CD14-positive monocyte (primary cell): ENCODE measurements at regions not wholly inside any gene's neighbourhood (a gene's known extent, or its start where the extent isn't known, plus 50 kb on each side); places are given as distances from the start of the nearest gene placed in this dataset.

Experiments used
- DNase-seq, 3 donors: peaks; one replicate each; pipeline ENCODE4 v3.0.0-alpha.2; 2011 to 2022
- H2AFZ ChIP-seq: 2 replicates; pipeline ENCODE4 v1.6.0; 2012; ENCODE audit warnings: mild to moderate bottlenecking, low read depth, low read length, inconsistent platforms; ENCODE audit not compliant: insufficient read depth, poor library complexity, severe bottlenecking
- H3K27ac ChIP-seq, 2 donors: 1 replicate in 1 of 2; 2 replicates in 1 of 2; pipeline ENCODE4 v1.5.1; 2012 to 2013; ENCODE audit warnings: low read length in 2 of 2, control low read depth in 1 of 2, inconsistent platforms in 1 of 2, low read depth in 1 of 2, mild to moderate bottlenecking in 1 of 2
- H3K27me3 ChIP-seq, 2 donors: one replicate each; pipeline versions ENCODE4 v1.6.0 to v1.6.1; 2011 to 2013; ENCODE audit warnings: low read length in 2 of 2; ENCODE audit not compliant: control insufficient read depth in 2 of 2, insufficient read depth in 2 of 2
- H3K36me3 ChIP-seq, 2 donors: replicated peaks in 1 of 2; 1 replicate in 1 of 2; 2 replicates in 1 of 2; pipeline versions ENCODE4 v1.5.1 to v1.6.1; 2012 to 2013; ENCODE audit warnings: low read length in 2 of 2, control low read depth in 1 of 2, inconsistent platforms in 1 of 2, mild to moderate bottlenecking in 1 of 2; ENCODE audit not compliant: insufficient read depth in 2 of 2, control insufficient read depth in 1 of 2
- H3K4me1 ChIP-seq, 2 donors: 1 replicate in 1 of 2; 2 replicates in 1 of 2; pipeline versions ENCODE4 v1.5.1 to v1.6.1; 2012 to 2013; ENCODE audit warnings: low read length in 2 of 2, control low read depth in 1 of 2, inconsistent platforms in 1 of 2, mild to moderate bottlenecking in 1 of 2, moderate library complexity in 1 of 2; ENCODE audit not compliant: insufficient read depth in 2 of 2, control insufficient read depth in 1 of 2
- H3K4me2 ChIP-seq: replicated peaks from 2 replicates; pipeline ENCODE3; 2012; ENCODE audit warnings: low read length, moderate library complexity, mild to moderate bottlenecking; ENCODE audit not compliant: poor library complexity, severe bottlenecking; ENCODE audit errors: extremely low read depth
- H3K4me3 ChIP-seq, 3 experiments: fragments of 200-600 bp in 1 of 3; sonication (generic) in 1 of 3; replicated peaks in 1 of 3; 1 replicate in 2 of 3; 2 replicates in 1 of 3; pipeline ENCODE4 v1.5.1; 2011 to 2013; ENCODE audit warnings: low read length in 3 of 3, mild to moderate bottlenecking in 3 of 3, control low read depth in 2 of 3, low read depth in 2 of 3, inconsistent platforms in 1 of 3, moderate library complexity in 1 of 3
- H3K79me2 ChIP-seq: 2 replicates; pipeline ENCODE4 v1.6.0; 2012; ENCODE audit warnings: mild to moderate bottlenecking, control low read depth, inconsistent platforms, low read length, moderate library complexity; ENCODE audit not compliant: insufficient read depth
- H3K9ac ChIP-seq: 2 replicates; pipeline ENCODE4 v1.6.0; 2017; ENCODE audit warnings: low read length, mild to moderate bottlenecking; ENCODE audit not compliant: insufficient read depth, poor library complexity, severe bottlenecking
- H3K9me3 ChIP-seq, 2 donors: replicated peaks in 1 of 2; 1 replicate in 1 of 2; 2 replicates in 1 of 2; pipeline versions ENCODE4 v1.5.1 to v1.6.1; 2012 to 2013; ENCODE audit warnings: low read length in 2 of 2, control low read depth in 1 of 2; ENCODE audit not compliant: control insufficient read depth in 1 of 2, insufficient read depth in 1 of 2
- H4K20me1 ChIP-seq: 2 replicates; pipeline ENCODE4 v1.6.0; 2012; ENCODE audit warnings: mild to moderate bottlenecking, low read length, control low read depth, moderate library complexity; ENCODE audit not compliant: insufficient read depth
- H3K27ac Mint-ChIP-seq, 7 donors: one replicate each; pipeline ENCODE4 v1.8.0; 2020; ENCODE audit warnings: mild to moderate bottlenecking in 7 of 7, mixed read lengths in 7 of 7, moderate library complexity in 6 of 7, inconsistent platforms in 2 of 7
- H3K27me3 Mint-ChIP-seq, 3 donors: one replicate each; pipeline ENCODE4 v1.8.0; 2021 to 2022; ENCODE audit warnings: low read depth in 3 of 3, mild to moderate bottlenecking in 3 of 3, mixed read lengths in 3 of 3, moderate library complexity in 3 of 3, inconsistent platforms in 1 of 3
- H3K36me3 Mint-ChIP-seq, 2 donors: one replicate each; pipeline ENCODE4 v1.8.0; 2020; ENCODE audit warnings: mixed read lengths in 2 of 2, inconsistent platforms in 1 of 2, mild to moderate bottlenecking in 1 of 2
- H3K4me1 Mint-ChIP-seq: one replicate; pipeline ENCODE4 v1.8.0; 2020; ENCODE audit warnings: mild to moderate bottlenecking, mixed read lengths
- H3K4me3 Mint-ChIP-seq, 2 donors: one replicate each; pipeline ENCODE4 v1.8.0; 2020; ENCODE audit warnings: mild to moderate bottlenecking in 2 of 2, mixed read lengths in 2 of 2, moderate library complexity in 1 of 2
- H3K9me3 Mint-ChIP-seq, 7 donors: one replicate each; pipeline ENCODE4 v1.8.0; 2020 to 2022; ENCODE audit warnings: mixed read lengths in 7 of 7, mild to moderate bottlenecking in 6 of 7, moderate library complexity in 6 of 7, inconsistent platforms in 2 of 7
- CTCF ChIP-seq: fragments of 200-600 bp; IDR thresholded peaks from one replicate; pipeline ENCODE4 v1.8.0; 2022; ENCODE audit warnings: antibody characterized with exemption, mild to moderate bottlenecking
- WGBS: methylation state at CpG from one replicate; pipeline ENCODE4 v1.1.5; 2013; ENCODE audit warnings: missing lambda C conversion rate; ENCODE audit not compliant: insufficient coverage; 5-methylcytosine and 5-hydroxymethylcytosine counted together
- intact Hi-C, 2 donors: fragments of 100-400 bp; cut with micrococcal nuclease; formaldehyde crosslinking; loops; one replicate each; pipeline versions ENCODE4 v1.15.0 to v1.15.1; 2023

DNA sequence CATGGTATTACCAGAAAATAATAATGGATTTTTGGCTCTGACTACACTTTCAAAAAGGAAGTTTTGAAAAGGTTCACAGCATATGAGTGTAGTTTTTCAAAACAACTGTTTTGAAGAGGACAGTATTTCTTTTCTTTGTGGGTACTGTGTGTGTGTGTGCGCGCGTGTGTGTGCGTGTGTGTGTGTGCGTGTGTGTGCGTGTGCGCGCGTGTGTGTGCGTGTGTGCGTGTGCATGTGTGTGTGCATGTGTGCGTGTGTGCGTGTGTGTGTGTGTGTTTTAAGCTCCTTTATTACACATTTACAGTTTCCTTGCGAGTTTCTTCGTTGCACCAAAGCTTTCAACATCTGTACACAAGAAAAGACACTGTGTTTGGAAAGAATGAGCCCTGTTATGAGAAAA lies 755.4 kb downstream of the SH3BGRL start:
- no CpG with 5 or more reads among the region's 15 CpGs for WGBS
- Histone ChIP-seq H3K79me2 (no peaks in the 10 kb centered on the region), H3K27ac (no peak overlapping the region), H3K4me1 (no peaks in the 10 kb centered on the region), H3K36me3 (no peaks in the 10 kb centered on the region), H3K4me3 (no peak overlapping the region), H3K9ac (no peak overlapping the region), H2AFZ (no peak overlapping the region), H4K20me1 (no peaks in the 10 kb centered on the region), H3K4me2 (no peak overlapping the region), H3K9me3 (no peaks in the 10 kb centered on the region), H3K27me3 (no peaks in the 10 kb centered on the region)
- no peak overlapping the region for H3K4me3 Mint-ChIP-seq
- intact Hi-C loops, result no loop called here
- no peak overlapping the region for H3K27ac Mint-ChIP-seq
- TF ChIP-seq CTCF, result no peak
- no peaks in the 10 kb centered on the region for H3K36me3 Mint-ChIP-seq
- no peaks in the 10 kb centered on the region for H3K4me1 Mint-ChIP-seq
- no peak for DNase-seq
- peaks cover 0 to 2% (median 0%) of the 10 kb centered on the region in 3 donors for H3K27me3 Mint-ChIP-seq
- H3K9me3 Mint-ChIP-seq, result no peaks in the 10 kb centered on the region

DNA sequence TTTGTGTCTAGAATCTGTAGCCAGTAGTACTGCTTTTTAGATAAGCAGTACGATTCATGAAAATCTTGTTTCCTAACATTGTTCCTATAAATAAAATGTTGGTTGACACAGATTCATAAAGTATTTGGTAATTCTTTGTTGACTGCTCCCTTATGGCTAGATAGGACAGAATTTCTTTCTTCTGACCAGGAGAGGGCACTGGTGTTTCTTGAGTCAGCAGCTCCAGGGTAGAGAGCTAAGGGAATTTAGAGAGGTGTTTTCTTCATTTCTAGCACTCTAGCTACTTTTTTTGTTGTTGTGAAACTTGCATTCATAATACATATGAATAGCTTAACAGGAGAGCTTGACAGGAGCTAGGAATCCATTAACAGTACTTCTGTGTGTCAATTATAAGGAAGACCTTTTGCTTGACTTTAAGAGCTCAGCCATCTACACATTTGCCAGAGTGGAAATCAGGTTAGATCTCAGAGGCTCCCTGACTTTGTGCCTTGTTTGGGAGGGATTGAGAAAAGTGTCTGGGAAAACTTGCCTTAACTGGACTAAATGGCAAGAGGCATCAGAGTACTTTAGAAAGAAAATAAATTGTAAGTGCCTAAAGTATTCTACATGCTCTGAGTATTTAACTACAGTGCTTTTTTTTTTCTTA lies 756.1 kb downstream of the SH3BGRL start:
- no peak for DNase-seq
- H3K4me1 Mint-ChIP-seq, result no peaks in the 10 kb centered on the region
- Histone ChIP-seq H3K9me3 (no peaks in the 10 kb centered on the region), H3K4me1 (no peaks in the 10 kb centered on the region), H3K79me2 (no peaks in the 10 kb centered on the region), H2AFZ (no peak overlapping the region), H3K4me2 (no peak overlapping the region), H3K4me3 (no peak overlapping the region), H3K27ac (no peak overlapping the region), H4K20me1 (no peaks in the 10 kb centered on the region), H3K27me3 (no peaks in the 10 kb centered on the region), H3K36me3 (no peaks in the 10 kb centered on the region), H3K9ac (no peak overlapping the region)
- H3K27ac Mint-ChIP-seq, result no peak overlapping the region
- H3K4me3 Mint-ChIP-seq, result no peak overlapping the region
- intact Hi-C loops, result no loop called here
- H3K36me3 Mint-ChIP-seq, result no peaks in the 10 kb centered on the region
- WGBS, result no CpG with 5 or more reads among the region's 1 CpG
- no peaks in the 10 kb centered on the region for H3K9me3 Mint-ChIP-seq
- H3K27me3 Mint-ChIP-seq, result peaks cover 0 to 2% (median 0%) of the 10 kb centered on the region in 3 donors
- TF ChIP-seq CTCF, result no peak
